BJ (cell line): ENCODE measurements at regions not wholly inside any gene's neighbourhood (a gene's known extent, or its start where the extent isn't known, plus 50 kb on each side); places are given as distances from the start of the nearest gene placed in this dataset.

ENCODE experiments used
- CTCF ChIA-PET: fragments of 350-600 bp; formaldehyde crosslinking; extraction: SDS; loops from one replicate; lab custom pipeline; 2021; ENCODE audit warnings: antibody characterized with exemption, inconsistent platforms; lab: Yijun Ruan, JAX
- POLR2A ChIA-PET: fragments of 300-600 bp; sonication (Branson Sonifier 250); formaldehyde crosslinking; extraction: SDS; loops from one replicate; lab custom pipeline; 2021; ENCODE audit warnings: antibody characterized with exemption; lab: Charles Lee
- DNase-seq: peaks from one replicate; pipeline ENCODE4 v3.0.0-alpha.2; 2011; ENCODE audit warnings: low read depth
- H3K27me3 ChIP-seq: 2 replicates; pipeline ENCODE4 v1.6.0; 2011; ENCODE audit warnings: low read length; ENCODE audit not compliant: control insufficient read depth, insufficient read depth
- H3K36me3 ChIP-seq: 2 replicates; pipeline ENCODE4 v1.5.1; 2011; ENCODE audit warnings: low read length; ENCODE audit not compliant: control insufficient read depth, insufficient read depth
- H3K4me3 ChIP-seq: 2 replicates; pipeline ENCODE4 v1.5.1; 2011; ENCODE audit warnings: low read depth, mild to moderate bottlenecking, control low read depth, low read length
- CTCF ChIP-seq: IDR thresholded peaks from 2 replicates; pipeline ENCODE4 v1.5.1; 2011; ENCODE audit warnings: low read depth, mild to moderate bottlenecking, control low read depth, inconsistent platforms, low read length, moderate library complexity; ENCODE audit not compliant: insufficient read depth

- H3K36me3 ChIP-seq: no peaks in the 10 kb centered on the region
- DNase-seq: no peak
- TF ChIP-seq CTCF: no peak
- POLR2A ChIA-PET: no interaction called here
- no peaks in the 10 kb centered on the region for H3K27me3 ChIP-seq
- CTCF ChIA-PET: no interaction called here
- no peak overlapping the region for H3K4me3 ChIP-seq
These were observed 77.7 kb upstream of the CTNND2 start for GRCh38 chr5:11981986-11982385.

- ChIA-PET POLR2A (no interaction called here), CTCF (no interaction called here)
- no peak overlapping the region for H3K4me3 ChIP-seq
- TF ChIP-seq CTCF: no peak
- no peak for DNase-seq
- H3K36me3 ChIP-seq: no peaks in the 10 kb centered on the region
- H3K27me3 ChIP-seq: no peaks in the 10 kb centered on the region
These were observed 73.7 kb upstream of the CTNND2 start for GRCh38 chr5:11977904-11978303.

GRCh38 chr5:11973469-11973868, 69.2 kb upstream of the CTNND2 start:
- ChIA-PET POLR2A (no interaction called here), CTCF (no interaction called here)
- Histone ChIP-seq H3K27me3 (no peaks in the 10 kb centered on the region), H3K4me3 (no peak overlapping the region), H3K36me3 (no peaks in the 10 kb centered on the region)
- no peak for DNase-seq
- no peak for TF ChIP-seq CTCF

GRCh38 chr5:11963227-11963626, 59.0 kb upstream of the CTNND2 start:
- no peaks in the 10 kb centered on the region for H3K27me3 ChIP-seq
- H3K4me3 ChIP-seq: no peak overlapping the region
- no peaks in the 10 kb centered on the region for H3K36me3 ChIP-seq
- no peak for TF ChIP-seq CTCF
- CTCF ChIA-PET: interaction anchor here (0.7 kb wide), 1 partner anchor 1253 kb away, joined by 3 read pairs; no protein-coding TSS in a partner anchor
- POLR2A ChIA-PET: no interaction called here
- no peak for DNase-seq

GRCh38 chr5:11962122-11962521, 57.9 kb upstream of the CTNND2 start:
- H3K36me3 ChIP-seq: no peaks in the 10 kb centered on the region
- POLR2A ChIA-PET: no interaction called here
- no peak overlapping the region for H3K4me3 ChIP-seq
- DNase-seq: no peak
- H3K27me3 ChIP-seq: no peaks in the 10 kb centered on the region
- CTCF ChIA-PET: no interaction called here
- no peak for TF ChIP-seq CTCF
